Activated CD4-positive, CD25-positive, alpha-beta regulatory T cell treated with anti-CD3 and anti-CD28 coated beads, Interleukin-2, amount 50 U/mL, for 72 hours (primary cell): ENCODE measurements at regions not wholly inside any gene's neighbourhood (a gene's known extent, or its start where the extent isn't known, plus 50 kb on each side); places are given as distances from the start of the nearest gene placed in this dataset.

Source experiments
- DNase-seq: peaks from one replicate; pipeline ENCODE4 v3.0.0; 2021

DNA sequence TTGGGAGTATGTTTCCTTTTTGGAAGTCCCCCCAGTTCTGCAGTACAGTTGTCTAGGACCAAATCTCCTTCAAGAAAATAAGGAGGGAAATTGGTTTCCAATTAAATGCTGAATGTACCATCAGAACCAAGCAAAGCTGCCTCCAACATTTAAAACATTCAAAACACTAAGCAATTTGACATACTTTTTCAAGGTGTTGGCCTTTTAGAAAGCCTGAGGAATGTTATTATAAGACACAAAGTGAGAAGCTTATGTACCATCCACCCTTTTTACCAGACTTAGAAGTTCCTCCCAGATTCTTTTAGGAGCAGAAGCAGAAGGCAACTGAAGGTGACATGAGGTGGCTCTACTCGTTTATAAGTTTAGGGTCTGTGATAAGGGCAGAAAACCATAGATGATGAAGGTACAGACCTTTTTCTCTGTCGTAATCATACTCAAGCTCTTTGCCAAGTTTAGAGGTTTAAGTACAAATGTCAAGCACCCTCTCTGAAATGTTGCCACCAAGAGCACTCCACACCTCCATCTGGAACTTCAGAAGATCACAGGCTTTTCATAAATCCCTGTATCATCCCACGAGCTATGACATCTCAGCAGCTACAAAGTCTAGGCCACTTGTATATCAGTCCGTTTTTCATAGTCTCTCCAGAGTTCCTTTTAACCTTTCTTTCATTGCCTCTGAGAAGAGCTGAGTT is 282.5 kb upstream of the THBS1 start:
- DNase-seq: no peak

DNA sequence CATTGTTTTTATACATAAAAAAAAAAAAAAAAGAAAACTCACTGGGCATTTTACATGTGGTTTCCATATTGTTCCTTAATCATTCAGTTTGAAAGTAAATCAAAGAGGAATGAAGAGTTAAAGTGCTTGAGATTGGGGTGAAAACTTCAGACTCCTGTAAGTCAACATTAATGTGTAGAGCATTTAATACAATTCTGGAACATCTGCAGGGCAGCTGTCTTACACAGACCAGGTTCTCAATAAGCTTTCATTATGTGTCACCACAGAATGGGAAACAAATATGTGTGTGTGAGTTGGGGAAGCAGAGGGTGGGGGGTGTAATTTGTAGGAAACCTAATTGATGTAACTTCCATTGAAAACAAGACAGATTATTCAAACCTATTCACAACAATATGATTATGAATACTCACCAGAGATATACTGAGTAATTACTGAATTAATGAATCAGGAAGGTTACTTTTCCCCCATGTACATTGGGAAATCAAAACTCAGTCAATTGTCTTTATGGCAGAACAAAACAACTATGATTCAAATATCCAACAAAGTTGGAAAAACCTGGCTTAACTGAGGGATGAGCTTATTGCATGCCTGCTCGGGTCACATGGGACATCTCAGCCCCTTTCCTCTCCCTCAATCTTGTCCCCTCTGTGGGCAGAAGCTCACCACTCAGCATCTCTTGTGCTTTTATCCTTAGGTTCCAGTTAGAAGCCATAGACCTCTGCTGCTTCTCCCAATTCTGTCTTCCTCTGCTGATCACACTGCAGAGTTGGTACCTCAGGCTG is 281.2 kb upstream of the THBS1 start:
- no peak for DNase-seq

DNA sequence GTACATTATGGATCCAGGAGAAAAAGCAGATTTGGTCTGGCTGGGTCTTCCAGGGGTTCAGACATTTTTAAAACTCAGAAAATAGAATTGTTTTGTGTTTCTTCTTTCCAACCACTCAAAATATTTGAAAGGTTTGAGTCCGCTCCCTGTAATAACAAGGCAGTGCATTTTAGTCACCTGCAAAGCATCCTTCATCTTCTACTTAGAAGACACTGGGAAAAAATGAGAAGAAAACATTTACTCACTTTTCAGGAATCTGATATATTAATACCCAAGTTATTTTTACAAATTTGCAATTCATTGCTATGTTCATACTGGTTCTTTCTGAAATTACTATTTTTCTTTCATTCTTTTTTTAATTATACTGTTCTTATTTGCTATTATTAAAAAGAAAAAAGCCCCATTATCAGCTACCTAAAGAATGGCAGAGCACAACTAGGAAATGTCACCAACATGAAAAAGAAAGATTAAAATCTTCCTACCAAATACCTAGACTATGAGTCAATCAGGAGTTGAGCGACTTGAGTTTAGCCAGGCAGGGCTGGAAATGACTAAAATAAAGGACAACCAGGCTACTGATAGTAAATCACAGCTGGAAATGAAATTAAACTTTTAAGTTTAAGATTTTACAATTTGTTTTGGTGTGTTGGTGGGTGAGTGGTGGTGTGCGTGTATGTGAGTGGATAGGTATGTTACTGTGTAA is 280.3 kb upstream of the THBS1 start:
- no peak for DNase-seq

DNA sequence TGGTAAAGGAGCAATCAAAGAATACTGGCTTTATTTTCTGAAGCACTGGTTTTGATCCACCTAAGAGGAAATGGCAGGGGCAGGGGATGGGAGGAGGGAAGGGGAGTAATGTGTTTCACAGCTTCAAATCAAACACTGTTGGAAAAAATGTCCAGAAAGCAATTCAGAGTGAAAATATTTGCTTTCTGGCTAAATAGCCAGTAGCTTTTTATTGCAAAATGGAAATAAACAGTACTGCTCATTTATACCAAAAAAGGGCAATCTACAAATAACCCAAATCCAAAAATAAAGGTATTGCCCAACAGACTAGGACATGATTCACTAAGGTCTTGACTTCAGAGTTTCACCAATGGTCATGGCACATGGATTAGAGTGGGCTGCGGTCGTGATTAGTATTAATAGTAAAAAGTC is 279.3 kb upstream of the THBS1 start:
- DNase-seq: no peak

DNA sequence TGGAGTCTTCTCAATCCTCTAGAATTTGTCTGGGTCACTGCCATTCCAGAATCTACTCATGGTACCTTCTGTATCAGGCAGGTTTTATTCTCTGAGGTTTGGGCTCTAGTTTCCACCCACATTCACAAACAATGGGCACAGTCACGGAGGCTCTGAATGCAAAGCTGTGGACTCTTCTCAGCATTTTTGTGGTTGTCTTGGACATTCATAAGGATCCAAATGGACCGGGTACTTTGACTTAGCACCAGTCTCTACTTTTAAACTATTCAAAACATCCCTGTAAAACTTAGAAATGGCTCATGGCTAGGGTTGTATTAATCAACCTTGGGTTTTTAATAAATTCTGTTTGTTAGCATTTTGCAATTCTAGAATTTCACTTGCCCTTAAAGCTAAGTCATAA is 277.9 kb upstream of the THBS1 start:
- DNase-seq: no peak

GRCh38 chr15:39304201-39304841 is 276.6 kb upstream of the THBS1 start:
- no peak for DNase-seq

GRCh38 chr15:39304931-39305728 is 275.7 kb upstream of the THBS1 start:
- no peak for DNase-seq

DNA sequence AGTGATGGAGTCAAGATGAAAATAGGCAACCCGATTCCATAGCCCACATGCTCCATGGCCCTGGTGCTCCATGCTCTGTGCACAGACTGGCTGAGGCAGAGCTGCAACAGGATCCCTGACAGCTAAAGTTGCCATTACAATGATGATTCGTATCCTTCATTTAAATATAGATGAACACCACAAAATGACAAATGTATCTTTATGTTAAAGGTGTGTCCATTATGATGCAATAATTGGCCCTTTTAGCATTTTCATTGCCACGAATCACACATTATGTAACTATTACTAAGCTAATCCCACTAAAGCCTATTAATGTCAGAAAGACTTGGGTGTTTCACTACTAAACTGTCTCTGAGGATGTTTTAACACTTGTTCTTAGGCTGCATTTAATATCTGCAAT is 270.2 kb upstream of the THBS1 start:
- no peak for DNase-seq

DNA sequence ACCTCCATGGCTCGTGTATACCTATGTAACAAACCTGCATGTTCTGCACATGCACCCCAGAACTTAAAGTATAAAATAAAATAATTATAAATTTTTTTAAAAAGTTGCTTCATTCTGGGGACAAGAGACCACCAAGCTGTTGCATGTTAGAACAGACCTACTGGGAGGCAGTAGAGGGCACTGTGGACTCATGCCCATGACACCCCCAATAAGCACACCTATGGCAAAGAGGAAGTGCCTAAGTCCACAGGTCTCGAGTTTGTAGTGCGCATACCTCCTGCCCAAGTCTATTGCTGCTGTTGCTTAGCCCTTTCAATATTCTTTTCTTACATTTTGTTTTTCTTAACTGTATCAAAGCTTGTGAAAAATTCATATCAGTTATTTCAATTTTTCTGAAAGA is 267.9 kb upstream of the THBS1 start:
- no peak for DNase-seq

- DNase-seq: no peak
Measured at GRCh38 chr15:39313467-39313866, 267.4 kb upstream of the THBS1 start.

DNA sequence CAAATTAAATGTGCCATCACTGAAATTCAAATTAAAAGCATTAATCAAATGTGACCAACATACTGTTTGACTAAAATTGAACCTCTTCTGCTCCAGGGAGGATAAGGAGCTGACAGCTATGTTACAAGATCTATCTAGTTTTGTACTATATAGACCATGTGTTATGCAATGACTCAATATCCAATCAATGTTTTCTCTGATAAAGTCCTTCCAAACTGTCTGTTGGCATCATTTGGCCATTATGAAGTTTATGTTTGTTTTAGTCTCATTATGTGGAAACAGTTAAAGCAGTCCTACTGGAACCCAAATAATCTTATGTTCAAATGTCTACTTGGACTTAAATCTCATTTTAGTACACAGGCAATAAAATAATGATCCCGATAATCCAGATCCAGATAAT is 267.0 kb upstream of the THBS1 start:
- DNase-seq: no peak

GRCh38 chr15:39315206-39315850 is 265.6 kb upstream of the THBS1 start:
- no peak for DNase-seq

GRCh38 chr15:39317225-39317624 is 263.7 kb upstream of the THBS1 start:
- DNase-seq: no peak

GRCh38 chr15:39318231-39318630 is 262.6 kb upstream of the THBS1 start:
- no peak for DNase-seq

DNA sequence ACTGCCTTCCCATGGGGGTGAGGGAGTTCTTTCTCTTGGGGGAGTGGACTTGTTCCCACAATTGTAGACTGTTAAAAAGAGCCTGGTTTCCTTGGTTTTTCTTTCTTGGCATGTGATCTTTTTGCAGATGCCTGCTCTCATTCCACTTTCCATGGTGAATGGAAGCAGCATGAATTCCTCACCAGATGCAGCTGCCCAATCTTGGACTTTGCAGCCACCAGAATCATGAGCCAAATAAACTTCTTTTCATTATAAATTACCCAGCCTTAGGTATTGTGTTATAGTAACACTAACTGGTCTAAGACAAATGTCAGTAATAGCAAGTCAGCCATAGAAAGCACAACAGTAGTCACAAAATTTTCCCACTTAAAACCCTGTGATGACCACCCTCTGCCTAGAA is 260.5 kb upstream of the THBS1 start:
- DNase-seq: no peak

DNA sequence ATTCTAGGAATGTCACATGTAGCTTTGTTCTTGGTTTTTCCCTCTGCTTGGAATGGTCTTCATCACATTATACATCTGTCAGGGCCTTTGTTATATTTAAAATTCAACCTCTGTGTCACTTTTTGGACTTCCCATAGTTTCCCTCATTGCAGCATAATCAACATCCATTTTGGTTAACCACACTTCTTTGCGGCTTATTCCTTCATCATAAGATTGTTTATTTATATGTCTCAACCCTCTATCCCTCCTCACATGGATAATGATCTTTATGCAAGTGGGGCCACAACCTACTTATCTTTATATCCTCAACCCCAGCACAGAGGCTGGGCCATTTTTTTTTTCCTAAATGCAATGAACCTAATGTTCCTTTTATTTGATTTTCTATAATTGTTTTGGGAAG is 260.0 kb upstream of the THBS1 start:
- DNase-seq: no peak

- DNase-seq: no peak
Measured at GRCh38 chr15:39321977-39322376, 258.9 kb upstream of the THBS1 start.

GRCh38 chr15:39323157-39323556 is 257.7 kb upstream of the THBS1 start:
- DNase-seq: no peak

DNA sequence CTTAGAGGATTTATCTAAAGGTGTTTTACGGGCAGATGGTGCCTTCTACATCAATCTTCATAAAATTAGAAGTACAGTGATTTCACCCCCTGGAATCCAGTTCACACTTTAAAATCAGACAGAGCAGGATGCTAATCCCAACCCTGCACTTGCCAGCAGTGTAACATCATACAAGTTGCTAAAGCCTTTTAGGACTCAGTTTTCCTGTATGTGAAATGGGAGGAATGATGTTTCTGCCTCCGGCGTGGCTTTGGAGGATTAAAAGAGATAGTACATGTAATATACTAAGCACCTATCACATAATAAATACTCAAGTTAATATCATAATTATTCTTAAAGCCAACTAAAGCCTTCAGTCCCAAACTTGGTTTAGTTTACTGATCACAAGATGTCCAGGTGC is 257.2 kb upstream of the THBS1 start:
- no peak for DNase-seq

DNA sequence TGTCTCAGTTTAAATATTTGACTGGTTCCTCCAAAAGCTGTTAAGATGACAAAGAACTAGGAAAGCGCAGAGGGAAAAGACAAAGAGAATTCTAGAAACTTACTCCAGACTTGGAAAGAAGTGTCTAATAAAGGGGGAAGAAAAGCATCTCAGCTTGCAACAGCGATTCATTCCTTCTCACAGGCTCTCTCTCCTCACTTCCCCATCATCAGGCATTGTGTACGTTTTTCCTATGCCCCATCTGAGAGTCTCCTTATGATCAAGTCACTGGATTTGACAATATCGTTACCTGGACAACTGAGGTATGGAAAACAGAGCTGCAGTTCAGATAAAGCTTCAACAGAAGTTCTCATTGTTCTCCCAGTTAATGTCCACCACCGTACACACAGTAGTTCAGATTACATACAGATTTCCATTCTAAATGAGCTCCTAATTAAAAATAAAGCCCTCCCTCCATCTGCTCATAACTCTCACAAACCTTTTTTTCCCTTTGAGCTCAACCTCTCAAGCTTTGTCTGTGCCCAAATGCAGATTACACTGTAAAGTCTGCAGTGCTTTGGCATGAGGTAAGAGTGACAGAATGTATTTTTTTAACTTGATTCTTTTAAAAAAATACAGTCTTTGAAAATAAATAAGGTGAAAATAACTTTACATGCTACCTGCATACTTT is 254.4 kb upstream of the THBS1 start:
- DNase-seq: no peak

DNA sequence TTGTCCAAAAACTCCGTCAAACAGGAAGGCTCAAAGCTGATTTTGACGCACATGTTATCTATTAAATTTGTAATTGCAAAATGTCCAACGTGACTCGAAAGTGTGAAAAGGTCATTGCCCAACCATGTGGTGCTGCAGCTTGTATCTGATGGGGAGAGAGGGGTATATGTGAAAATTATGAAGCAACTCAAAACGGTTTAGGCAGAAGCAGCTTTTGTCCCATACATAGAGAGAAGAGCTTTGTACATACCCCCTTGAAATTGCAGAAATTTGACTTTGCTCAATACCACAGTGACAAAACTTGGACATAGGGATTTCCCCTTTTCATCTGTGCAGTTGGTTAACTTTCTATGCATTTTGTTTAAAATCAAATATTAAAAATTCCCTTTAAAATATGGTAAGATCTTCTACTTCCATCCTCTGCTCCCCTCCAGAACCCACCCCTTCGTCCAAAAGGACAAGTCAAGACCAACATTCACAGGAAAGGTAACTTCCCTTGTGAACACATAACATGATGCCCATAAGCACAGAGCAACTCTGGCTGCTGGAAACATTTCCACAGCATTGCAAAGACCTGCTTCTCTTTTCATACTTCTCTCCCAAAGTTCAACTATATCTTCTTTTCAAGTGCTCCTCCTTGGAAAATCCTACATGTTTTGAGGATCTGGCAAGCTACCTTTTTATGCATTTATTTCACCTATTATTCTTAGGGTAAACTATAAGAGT is 253.7 kb upstream of the THBS1 start:
- no peak for DNase-seq
